Fibroblast of lung (primary cell): ENCODE measurements at regions not wholly inside any gene's neighbourhood (a gene's known extent, or its start where the extent isn't known, plus 50 kb on each side); places are given as distances from the start of the nearest gene placed in this dataset.

ENCODE experiments used
- CTCF ChIP-seq, 2 donors: IDR thresholded peaks in 1 of 2; conservative IDR thresholded peaks in 1 of 2; 1 replicate in 1 of 2; 2 replicates in 1 of 2; pipeline ENCODE4 v1.5.1; 2011 to 2012; ENCODE audit warnings: low read length in 2 of 2, control low read depth in 1 of 2, inconsistent platforms in 1 of 2, low read depth in 1 of 2, mild to moderate bottlenecking in 1 of 2
- EZH2 ChIP-seq: IDR thresholded peaks from 2 replicates; pipeline ENCODE4 v1.5.1; 2012; ENCODE audit warnings: low read length, control low read depth, mild to moderate bottlenecking; ENCODE audit errors: missing control alignments

- TF ChIP-seq EZH2 = no peak
- TF ChIP-seq CTCF (conservative IDR thresholded peaks at IDR 0.05 in 1 of 2, IDR thresholded peaks at IDR 0.05 in 1 of 2; ENCODE audit: low read depth in 1 of 2, low read length in 2 of 2) = no peak
Observed at GRCh38 chr5:121158451-121158850, 693.2 kb upstream of the FTMT start.
